WI38 (cell line): ENCODE measurements at regions not wholly inside any gene's neighbourhood (a gene's known extent, or its start where the extent isn't known, plus 50 kb on each side); places are given as distances from the start of the nearest gene placed in this dataset.

Source experiments
- H3K4me3 ChIP-seq: 2 replicates; pipeline ENCODE4 v1.5.1; 2011; ENCODE audit warnings: low read depth, mild to moderate bottlenecking, control low read depth, low read length
- CTCF ChIP-seq: IDR thresholded peaks from 2 replicates; pipeline ENCODE4 v1.5.1; 2012; ENCODE audit warnings: low read depth, mild to moderate bottlenecking, control low read depth, low read length

GRCh38 chr6:16922282-16922681, 161.0 kb upstream of the ATXN1 start:
- H3K4me3 ChIP-seq, result no peak overlapping the region
- no peak for TF ChIP-seq CTCF

- no peak overlapping the region for H3K4me3 ChIP-seq
- TF ChIP-seq CTCF, result no peak
These were observed 160.3 kb upstream of the ATXN1 start for GRCh38 chr6:16921399-16922110.

- no peak overlapping the region for H3K4me3 ChIP-seq
- TF ChIP-seq CTCF, result no peak
These were observed 157.3 kb upstream of the ATXN1 start for GRCh38 chr6:16918586-16918985.

GRCh38 chr6:16914184-16914583, 152.9 kb upstream of the ATXN1 start:
- no peak overlapping the region for H3K4me3 ChIP-seq
- no peak for TF ChIP-seq CTCF

- no peak overlapping the region for H3K4me3 ChIP-seq
These were observed 151.5 kb upstream of the ATXN1 start for GRCh38 chr6:16912756-16913155.

GRCh38 chr6:16911088-16911487, 149.8 kb upstream of the ATXN1 start:
- no peak overlapping the region for H3K4me3 ChIP-seq
- no peak for TF ChIP-seq CTCF

More at GRCh38 chr6:16912756-16913155, 151.5 kb upstream of the ATXN1 start:
- no peak for TF ChIP-seq CTCF

- no peak overlapping the region for H3K4me3 ChIP-seq
- no peak for TF ChIP-seq CTCF
These were observed 148.5 kb upstream of the ATXN1 start for GRCh38 chr6:16909658-16910360.
